ENCODE measurements at regions not wholly inside any gene's neighbourhood (a gene's known extent, or its start where the extent isn't known, plus 50 kb on each side); places are given as distances from the start of the nearest gene placed in this dataset.

GRCh38 chr12:66964629-66965028, 285.8 kb upstream of the GRIP1 start:
- Histone ChIP-seq H3K79me2 (ENCODE audit: insufficient read depth, low read length) (no peaks in the 10 kb centered on the region), H3K27ac (ENCODE audit: low read length) (no peak overlapping the region), H3K9ac (ENCODE audit: low read depth, low read length) (no peak overlapping the region), H3K4me2 (ENCODE audit: insufficient read depth, low read length) (no peak overlapping the region), H3K4me1 (ENCODE audit: insufficient read depth, low read length) (peaks cover 17% of the 10 kb centered on the region), H2AFZ (ENCODE audit: low read depth, low read length) (no peak overlapping the region), H3K9me3 (ENCODE audit: insufficient read depth, low read length, severe bottlenecking) (no peaks in the 10 kb centered on the region), H3K27me3 (ENCODE audit: insufficient read depth, low read length, poor library complexity) (no peaks in the 10 kb centered on the region), H3K36me3 (ENCODE audit: insufficient read depth, low read length) (no peaks in the 10 kb centered on the region), H3K4me3 (ENCODE audit: low read depth in 1 of 2, low read length in 2 of 2) (no peak overlapping the region), H4K20me1 (ENCODE audit: insufficient read depth, low read length) (no peaks in the 10 kb centered on the region)
- DNase-seq = peak; percentile 76
- TF ChIP-seq CTCF (IDR thresholded peaks at IDR 0.05; ENCODE audit: borderline replicate concordance, extremely low read depth, low read length, poor library complexity, severe bottlenecking) = no peak
- TF ChIP-seq EZH2 (IDR thresholded peaks at IDR 0.05; ENCODE audit: borderline replicate concordance, low read depth, low read length, severe bottlenecking) = no peak
- peak; percentile 99 for ATAC-seq (ENCODE audit: insufficient read depth, low read depth)

GRCh38 chr12:66965621-66966020, 286.7 kb upstream of the GRIP1 start:
- H3K9me3 ChIP-seq (ENCODE audit: insufficient read depth, low read length, severe bottlenecking) = no peaks in the 10 kb centered on the region
- TF ChIP-seq EZH2 (IDR thresholded peaks at IDR 0.05; ENCODE audit: borderline replicate concordance, low read depth, low read length, severe bottlenecking) (no peak), CTCF (IDR thresholded peaks at IDR 0.05; ENCODE audit: borderline replicate concordance, extremely low read depth, low read length, poor library complexity, severe bottlenecking) (no peak)
- peaks cover 17% of the 10 kb centered on the region for H3K4me1 ChIP-seq (ENCODE audit: insufficient read depth, low read length)
- H3K36me3 ChIP-seq (ENCODE audit: insufficient read depth, low read length) = no peaks in the 10 kb centered on the region
- no peak overlapping the region for H3K27ac ChIP-seq (ENCODE audit: low read length)
- H3K4me3 ChIP-seq (ENCODE audit: low read depth in 1 of 2, low read length in 2 of 2) = no peak overlapping the region
- no peak overlapping the region for H3K4me2 ChIP-seq (ENCODE audit: insufficient read depth, low read length)
- DNase-seq (no peak), ATAC-seq (ENCODE audit: insufficient read depth, low read depth) (no peak)
- H2AFZ ChIP-seq (ENCODE audit: low read depth, low read length) = no peak overlapping the region
- H3K27me3 ChIP-seq (ENCODE audit: insufficient read depth, low read length, poor library complexity) = no peaks in the 10 kb centered on the region
- H3K79me2 ChIP-seq (ENCODE audit: insufficient read depth, low read length) = no peaks in the 10 kb centered on the region
- no peaks in the 10 kb centered on the region for H4K20me1 ChIP-seq (ENCODE audit: insufficient read depth, low read length)
- no peak overlapping the region for H3K9ac ChIP-seq (ENCODE audit: low read depth, low read length)

GRCh38 chr12:66971816-66972215, 292.9 kb upstream of the GRIP1 start:
- Histone ChIP-seq H3K9ac (ENCODE audit: low read depth, low read length) (no peak overlapping the region), H3K79me2 (ENCODE audit: insufficient read depth, low read length) (no peaks in the 10 kb centered on the region), H3K27ac (ENCODE audit: low read length) (no peak overlapping the region), H3K4me3 (ENCODE audit: low read depth in 1 of 2, low read length in 2 of 2) (no peak overlapping the region), H2AFZ (ENCODE audit: low read depth, low read length) (no peak overlapping the region), H3K36me3 (ENCODE audit: insufficient read depth, low read length) (no peaks in the 10 kb centered on the region), H3K4me2 (ENCODE audit: insufficient read depth, low read length) (no peak overlapping the region), H3K9me3 (ENCODE audit: insufficient read depth, low read length, severe bottlenecking) (no peaks in the 10 kb centered on the region), H3K4me1 (ENCODE audit: insufficient read depth, low read length) (no peaks in the 10 kb centered on the region), H3K27me3 (ENCODE audit: insufficient read depth, low read length, poor library complexity) (peaks cover 5% of the 10 kb centered on the region), H4K20me1 (ENCODE audit: insufficient read depth, low read length) (no peaks in the 10 kb centered on the region)
- ATAC-seq (ENCODE audit: insufficient read depth, low read depth) (no peak), DNase-seq (no peak)
- TF ChIP-seq EZH2 (IDR thresholded peaks at IDR 0.05; ENCODE audit: borderline replicate concordance, low read depth, low read length, severe bottlenecking) (no peak), CTCF (IDR thresholded peaks at IDR 0.05; ENCODE audit: borderline replicate concordance, extremely low read depth, low read length, poor library complexity, severe bottlenecking) (no peak)

GRCh38 chr12:66976526-66976925, 292.6 kb upstream of the CAND1 start:
- no peak for ATAC-seq (ENCODE audit: insufficient read depth, low read depth)
- H3K9ac ChIP-seq (ENCODE audit: low read depth, low read length) = no peak overlapping the region
- no peaks in the 10 kb centered on the region for H3K4me1 ChIP-seq (ENCODE audit: insufficient read depth, low read length)
- H3K27ac ChIP-seq (ENCODE audit: low read length) = no peak overlapping the region
- H3K36me3 ChIP-seq (ENCODE audit: insufficient read depth, low read length) = no peaks in the 10 kb centered on the region
- H3K4me2 ChIP-seq (ENCODE audit: insufficient read depth, low read length) = no peak overlapping the region
- DNase-seq = no peak
- H3K4me3 ChIP-seq (ENCODE audit: low read depth in 1 of 2, low read length in 2 of 2) = no peak overlapping the region
- TF ChIP-seq EZH2 (IDR thresholded peaks at IDR 0.05; ENCODE audit: borderline replicate concordance, low read depth, low read length, severe bottlenecking) (no peak), CTCF (IDR thresholded peaks at IDR 0.05; ENCODE audit: borderline replicate concordance, extremely low read depth, low read length, poor library complexity, severe bottlenecking) (no peak)
- no peaks in the 10 kb centered on the region for H3K79me2 ChIP-seq (ENCODE audit: insufficient read depth, low read length)
- H3K27me3 ChIP-seq (ENCODE audit: insufficient read depth, low read length, poor library complexity) = peaks cover 3% of the 10 kb centered on the region
- H2AFZ ChIP-seq (ENCODE audit: low read depth, low read length) = no peak overlapping the region
- H3K9me3 ChIP-seq (ENCODE audit: insufficient read depth, low read length, severe bottlenecking) = no peaks in the 10 kb centered on the region
- no peaks in the 10 kb centered on the region for H4K20me1 ChIP-seq (ENCODE audit: insufficient read depth, low read length)
